Putamen (tissue), 1 donor: ENCODE measurements at regions not wholly inside any gene's neighbourhood (a gene's known extent, or its start where the extent isn't known, plus 50 kb on each side); places are given as distances from the start of the nearest gene placed in this dataset.

ENCODE experiments used
- DNase-seq: peaks from one replicate; pipeline ENCODE4 v3.0.0-alpha.2; 2016; ENCODE audit warnings: low spot score

GRCh38 chr6:14031516-14031915 is 86.1 kb upstream of the CD83 start:
- no peak for DNase-seq

- DNase-seq, result no peak
Measured at GRCh38 chr6:14035071-14035847, 82.3 kb upstream of the CD83 start.

- DNase-seq, result no peak
Measured at GRCh38 chr6:14035874-14036273, 81.7 kb upstream of the CD83 start.

- no peak for DNase-seq
Measured at GRCh38 chr6:14036911-14037310, 80.7 kb upstream of the CD83 start.

- DNase-seq, result no peak
Measured at GRCh38 chr6:14037402-14038277, 79.9 kb upstream of the CD83 start.

GRCh38 chr6:14038467-14039437 is 78.8 kb upstream of the CD83 start:
- no peak for DNase-seq

GRCh38 chr6:14040042-14040441 is 77.5 kb upstream of the CD83 start:
- DNase-seq, result no peak

- no peak for DNase-seq
Measured at GRCh38 chr6:14046476-14047068, 71.0 kb upstream of the CD83 start.

- no peak for DNase-seq
Measured at GRCh38 chr6:14047151-14047740, 70.3 kb upstream of the CD83 start.

- no peak for DNase-seq
Measured at GRCh38 chr6:14048837-14049236, 68.7 kb upstream of the CD83 start.

GRCh38 chr6:14051355-14051754 is 66.2 kb upstream of the CD83 start:
- DNase-seq, result no peak

GRCh38 chr6:14053811-14054210 is 63.8 kb upstream of the CD83 start:
- no peak for DNase-seq

GRCh38 chr6:14055541-14055940 is 62.0 kb upstream of the CD83 start:
- DNase-seq, result no peak

- no peak for DNase-seq
Measured at GRCh38 chr6:14058029-14058695, 59.4 kb upstream of the CD83 start.

- DNase-seq, result no peak
Measured at GRCh38 chr6:14058735-14059134, 58.8 kb upstream of the CD83 start.

GRCh38 chr6:14059791-14060436 is 57.7 kb upstream of the CD83 start:
- no peak for DNase-seq

- DNase-seq, result no peak
Measured at GRCh38 chr6:14060971-14061370, 56.6 kb upstream of the CD83 start.

GRCh38 chr6:14061643-14062042 is 55.9 kb upstream of the CD83 start:
- no peak for DNase-seq

GRCh38 chr6:14062345-14063029 is 55.1 kb upstream of the CD83 start:
- no peak for DNase-seq

GRCh38 chr6:14063756-14064155 is 53.8 kb upstream of the CD83 start:
- DNase-seq, result no peak
